VCaP (cell line): ENCODE measurements at regions not wholly inside any gene's neighbourhood (a gene's known extent, or its start where the extent isn't known, plus 50 kb on each side); places are given as distances from the start of the nearest gene placed in this dataset.

Source experiments
- H3K27ac ChIP-seq: fragments of 450-650 bp; 2 replicates; pipeline ENCODE4 v1.5.1; 2017
- TF ChIP-seq, protein P1 (sequence below): fragments of 450-650 bp; conservative IDR thresholded peaks from 2 replicates; pipeline ENCODE4 v1.5.1; 2017; ENCODE audit warnings: mild to moderate bottlenecking, moderate library complexity

DNA sequence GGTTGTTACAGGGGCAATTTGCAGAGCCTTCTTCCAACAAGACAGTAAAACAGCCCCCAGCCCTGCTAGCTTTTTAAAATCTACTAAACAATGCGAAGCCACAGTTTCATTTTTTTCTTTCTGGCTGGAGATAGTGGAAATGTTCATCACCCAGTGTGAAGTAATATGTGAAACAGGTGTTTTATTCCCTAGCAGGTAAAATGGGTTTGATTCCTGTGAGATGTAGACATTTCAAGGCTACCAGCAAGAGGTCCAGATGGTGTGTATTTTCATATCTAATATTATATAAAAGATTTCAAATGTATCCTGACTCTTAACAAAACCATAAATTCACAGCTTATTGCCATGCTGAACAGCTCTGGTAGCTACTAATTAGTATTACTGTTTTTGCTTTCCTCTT lies 160.3 kb downstream of the SATB1 start:
- no peak overlapping the region for H3K27ac ChIP-seq
- TF ChIP-seq, protein P1, sequence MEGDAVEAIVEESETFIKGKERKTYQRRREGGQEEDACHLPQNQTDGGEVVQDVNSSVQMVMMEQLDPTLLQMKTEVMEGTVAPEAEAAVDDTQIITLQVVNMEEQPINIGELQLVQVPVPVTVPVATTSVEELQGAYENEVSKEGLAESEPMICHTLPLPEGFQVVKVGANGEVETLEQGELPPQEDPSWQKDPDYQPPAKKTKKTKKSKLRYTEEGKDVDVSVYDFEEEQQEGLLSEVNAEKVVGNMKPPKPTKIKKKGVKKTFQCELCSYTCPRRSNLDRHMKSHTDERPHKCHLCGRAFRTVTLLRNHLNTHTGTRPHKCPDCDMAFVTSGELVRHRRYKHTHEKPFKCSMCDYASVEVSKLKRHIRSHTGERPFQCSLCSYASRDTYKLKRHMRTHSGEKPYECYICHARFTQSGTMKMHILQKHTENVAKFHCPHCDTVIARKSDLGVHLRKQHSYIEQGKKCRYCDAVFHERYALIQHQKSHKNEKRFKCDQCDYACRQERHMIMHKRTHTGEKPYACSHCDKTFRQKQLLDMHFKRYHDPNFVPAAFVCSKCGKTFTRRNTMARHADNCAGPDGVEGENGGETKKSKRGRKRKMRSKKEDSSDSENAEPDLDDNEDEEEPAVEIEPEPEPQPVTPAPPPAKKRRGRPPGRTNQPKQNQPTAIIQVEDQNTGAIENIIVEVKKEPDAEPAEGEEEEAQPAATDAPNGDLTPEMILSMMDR: no peak

GRCh38 chr3:18264361-18264760 lies 160.8 kb downstream of the SATB1 start:
- no peak overlapping the region for H3K27ac ChIP-seq
- TF ChIP-seq, protein P1: no peak

DNA sequence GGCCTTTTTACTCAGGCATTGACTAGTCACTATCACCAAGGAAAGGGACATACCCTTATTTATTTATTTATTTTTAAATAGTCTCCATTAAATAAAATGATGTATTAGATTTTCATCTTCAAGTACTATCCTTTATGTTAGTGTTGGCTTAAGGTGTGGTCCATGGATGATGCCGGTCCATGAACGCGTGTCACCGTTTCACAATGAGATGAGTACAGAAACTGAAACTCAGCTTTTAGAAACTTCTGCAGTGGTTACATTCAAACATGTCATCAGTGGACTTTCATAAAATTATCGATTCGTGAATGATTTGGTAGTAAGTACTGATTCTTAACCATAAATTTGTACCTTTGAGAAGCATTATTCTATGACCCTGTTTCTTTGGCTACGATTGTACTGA lies 166.6 kb downstream of the SATB1 start:
- no peak overlapping the region for H3K27ac ChIP-seq
- TF ChIP-seq, protein P1: no peak

- no peak overlapping the region for H3K27ac ChIP-seq
- TF ChIP-seq, protein P1: no peak
Measured at GRCh38 chr3:18252578-18252977, 172.6 kb downstream of the SATB1 start.

DNA sequence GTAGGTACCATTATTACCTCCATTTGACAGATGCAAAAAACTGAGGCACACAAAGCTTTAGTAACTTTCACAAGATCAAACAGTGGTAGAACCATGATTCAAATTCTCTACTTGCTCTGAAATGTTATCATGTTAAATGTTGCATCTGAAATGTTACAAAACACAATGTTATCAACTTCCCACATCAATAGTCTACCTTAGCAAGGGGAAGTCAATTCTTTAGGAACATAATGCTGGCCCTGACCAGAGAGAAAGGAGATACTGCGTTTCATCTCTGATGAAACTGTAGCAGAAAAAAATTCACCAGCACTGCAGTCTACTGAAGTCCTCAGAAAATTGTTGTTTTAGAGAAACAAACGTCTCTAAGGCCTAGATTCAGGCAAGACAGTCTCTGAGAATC lies 174.1 kb downstream of the SATB1 start:
- H3K27ac ChIP-seq: no peak overlapping the region
- TF ChIP-seq, protein P1: no peak

GRCh38 chr3:18249126-18249525 lies 176.0 kb downstream of the SATB1 start:
- no peak overlapping the region for H3K27ac ChIP-seq
- TF ChIP-seq, protein P1: no peak

DNA sequence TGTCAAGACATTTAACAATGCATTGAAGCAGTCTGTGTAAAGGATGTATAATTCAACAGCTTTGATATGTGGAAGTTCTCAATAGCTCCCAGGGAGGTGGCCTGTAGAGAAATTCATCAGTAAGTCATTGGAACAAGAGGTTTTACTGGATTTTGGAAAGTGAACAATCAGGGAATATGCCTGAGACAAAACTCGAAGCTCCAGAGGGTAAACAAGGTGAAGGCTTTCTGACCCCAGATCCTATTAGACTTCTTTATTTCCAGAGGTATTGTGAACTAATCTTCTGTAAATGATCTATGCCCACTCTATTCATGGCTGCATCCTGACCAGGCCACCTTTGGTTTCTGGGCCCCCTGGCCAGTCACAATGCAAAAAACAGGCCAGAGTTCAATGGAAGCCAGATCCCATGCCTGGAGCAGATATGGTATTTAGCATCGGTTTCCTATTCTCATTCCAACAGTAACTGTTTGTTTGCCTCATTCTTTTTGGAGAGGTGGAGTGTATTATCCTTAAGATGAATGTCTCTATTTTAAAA lies 177.3 kb downstream of the SATB1 start:
- no peak overlapping the region for H3K27ac ChIP-seq
- TF ChIP-seq, protein P1: no peak
